ENCODE measurements at regions not wholly inside any gene's neighbourhood (a gene's known extent, or its start where the extent isn't known, plus 50 kb on each side); places are given as distances from the start of the nearest gene placed in this dataset.

DNA sequence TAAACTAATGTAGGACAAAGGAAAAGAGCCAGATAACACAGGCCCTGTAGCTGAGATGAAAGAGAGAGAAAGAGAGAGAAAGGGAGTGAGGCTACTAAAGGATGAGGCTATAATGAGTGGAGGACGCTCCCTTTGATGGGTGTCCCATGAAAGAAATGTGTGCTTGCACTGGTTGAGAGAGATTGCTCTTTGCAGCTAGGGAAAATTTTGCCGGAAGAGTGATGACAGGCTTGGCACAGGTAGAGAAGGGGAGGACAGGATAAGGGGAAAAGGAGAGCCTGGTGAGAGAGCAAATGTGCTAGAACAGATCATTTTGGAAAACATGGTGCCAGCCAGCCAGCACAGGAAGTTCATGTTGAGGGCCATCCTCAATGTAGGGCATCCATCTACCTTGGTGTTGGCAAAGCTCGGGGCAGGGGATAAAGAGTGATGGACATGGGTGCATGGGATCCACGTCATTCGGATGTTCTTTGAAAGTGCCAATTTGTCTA is 248.6 kb downstream of the BTG1 start:
- H3K4me3 ChIP-seq = no peak overlapping the region
- no peaks in the 10 kb centered on the region for H3K27me3 ChIP-seq
- TF ChIP-seq POLR2A (IDR thresholded peaks at IDR 0.05) (no peak), POLR2AphosphoS5 (IDR thresholded peaks at IDR 0.05) (no peak), EP300 (IDR thresholded peaks at IDR 0.05) (no peak)
- TF ChIP-seq, protein P1, sequence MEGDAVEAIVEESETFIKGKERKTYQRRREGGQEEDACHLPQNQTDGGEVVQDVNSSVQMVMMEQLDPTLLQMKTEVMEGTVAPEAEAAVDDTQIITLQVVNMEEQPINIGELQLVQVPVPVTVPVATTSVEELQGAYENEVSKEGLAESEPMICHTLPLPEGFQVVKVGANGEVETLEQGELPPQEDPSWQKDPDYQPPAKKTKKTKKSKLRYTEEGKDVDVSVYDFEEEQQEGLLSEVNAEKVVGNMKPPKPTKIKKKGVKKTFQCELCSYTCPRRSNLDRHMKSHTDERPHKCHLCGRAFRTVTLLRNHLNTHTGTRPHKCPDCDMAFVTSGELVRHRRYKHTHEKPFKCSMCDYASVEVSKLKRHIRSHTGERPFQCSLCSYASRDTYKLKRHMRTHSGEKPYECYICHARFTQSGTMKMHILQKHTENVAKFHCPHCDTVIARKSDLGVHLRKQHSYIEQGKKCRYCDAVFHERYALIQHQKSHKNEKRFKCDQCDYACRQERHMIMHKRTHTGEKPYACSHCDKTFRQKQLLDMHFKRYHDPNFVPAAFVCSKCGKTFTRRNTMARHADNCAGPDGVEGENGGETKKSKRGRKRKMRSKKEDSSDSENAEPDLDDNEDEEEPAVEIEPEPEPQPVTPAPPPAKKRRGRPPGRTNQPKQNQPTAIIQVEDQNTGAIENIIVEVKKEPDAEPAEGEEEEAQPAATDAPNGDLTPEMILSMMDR (IDR thresholded peaks at IDR 0.05) = no peak
- H3K36me3 ChIP-seq = no peaks in the 10 kb centered on the region
- no peak overlapping the region for H3K27ac ChIP-seq
- WGBS, 2 donors (ENCODE audit: low coverage in 1 of 2) = 67 to 100% methylated on average over 2 to 3 of the region's 5 CpGs
- peaks cover 0 to 12% (median 0%) of the 10 kb centered on the region in 3 donors for H3K4me1 ChIP-seq
- H3K9me3 ChIP-seq = no peaks in the 10 kb centered on the region
- ATAC-seq = no peak

DNA sequence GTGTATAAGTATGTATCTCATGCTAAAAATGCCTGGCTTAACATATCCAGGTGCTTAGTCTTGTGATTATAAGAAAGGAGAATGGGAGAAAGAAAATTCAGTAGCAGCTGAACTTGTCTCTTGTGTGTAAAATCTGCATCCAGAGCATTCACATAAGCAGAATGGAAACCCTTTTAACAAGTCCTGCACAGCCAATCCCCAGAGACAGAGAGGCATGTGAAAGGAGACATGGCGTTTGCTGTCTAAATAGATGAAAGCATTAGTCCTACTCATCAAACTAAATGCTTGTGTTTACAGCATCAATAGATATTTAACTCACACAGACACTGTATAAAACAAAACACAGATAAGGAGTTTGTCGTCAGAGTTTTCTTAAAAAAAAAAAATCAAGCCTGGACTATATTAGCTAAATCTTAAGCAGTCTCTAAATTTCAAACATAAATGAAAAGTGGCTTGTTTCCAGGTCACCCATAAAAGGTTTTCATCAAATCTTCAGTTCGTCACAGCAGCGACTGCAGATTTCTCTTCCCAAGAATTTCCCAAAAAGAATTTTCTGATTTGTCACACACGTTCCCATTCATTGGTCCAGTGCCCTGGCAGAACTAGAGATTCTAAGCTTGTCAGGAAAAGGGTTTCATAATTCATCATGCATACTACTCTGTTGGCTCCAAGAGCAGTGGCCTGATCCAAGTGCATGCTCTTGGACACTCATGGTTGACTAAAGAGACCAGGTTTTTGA is 249.2 kb downstream of the BTG1 start:
- WGBS, 2 donors (ENCODE audit: low coverage in 1 of 2) = 14 to 38% methylated on average over 4 to 5 of the region's 5 CpGs
- peaks cover 0 to 12% (median 0%) of the 10 kb centered on the region in 3 donors for H3K4me1 ChIP-seq
- H3K27me3 ChIP-seq = no peaks in the 10 kb centered on the region
- peak; percentile 70 for ATAC-seq
- no peak overlapping the region for H3K27ac ChIP-seq
- no peaks in the 10 kb centered on the region for H3K9me3 ChIP-seq
- no peaks in the 10 kb centered on the region for H3K36me3 ChIP-seq
- TF ChIP-seq POLR2AphosphoS5 (IDR thresholded peaks at IDR 0.05) = peak; percentile 80
- TF ChIP-seq, protein P1 (IDR thresholded peaks at IDR 0.05) = no peak
- no peak overlapping the region for H3K4me3 ChIP-seq

DNA sequence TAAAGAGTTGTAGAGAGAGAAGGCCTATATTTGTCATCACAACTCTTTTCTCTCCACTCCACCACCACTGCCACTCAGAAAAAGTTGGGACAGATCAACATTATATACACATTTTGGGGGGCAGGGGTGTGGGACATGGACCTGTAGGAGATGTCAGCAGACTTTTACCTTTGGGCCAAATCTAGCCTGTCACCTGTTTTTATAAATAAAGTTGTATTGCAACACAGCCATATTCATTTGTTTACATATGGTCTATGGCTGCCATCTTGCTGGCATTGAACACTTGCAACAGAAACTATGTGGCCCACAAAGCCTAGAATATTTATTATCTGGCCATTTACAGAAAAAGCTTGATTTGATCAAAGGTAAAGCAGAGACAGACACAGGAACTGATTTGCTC is 250.7 kb downstream of the BTG1 start:
- Histone ChIP-seq H3K27ac (no peak overlapping the region), H3K27me3 (no peaks in the 10 kb centered on the region), H3K36me3 (no peaks in the 10 kb centered on the region), H3K4me1 (peaks cover 0 to 12% (median 0%) of the 10 kb centered on the region in 3 donors), H3K4me3 (no peak overlapping the region), H3K9me3 (no peaks in the 10 kb centered on the region)
- no peak for ATAC-seq
- TF ChIP-seq POLR2AphosphoS5 (IDR thresholded peaks at IDR 0.05) = no peak
- TF ChIP-seq EP300 (IDR thresholded peaks at IDR 0.05) = no peak
- TF ChIP-seq, protein P1 (IDR thresholded peaks at IDR 0.05) = no peak
- TF ChIP-seq POLR2A (IDR thresholded peaks at IDR 0.05) = no peak

- no peak for TF ChIP-seq POLR2AphosphoS5 (IDR thresholded peaks at IDR 0.05)
- H3K9me3 ChIP-seq = no peaks in the 10 kb centered on the region
- H3K4me1 ChIP-seq = peaks cover 0 to 12% (median 0%) of the 10 kb centered on the region in 3 donors
- no peak for ATAC-seq
- no peaks in the 10 kb centered on the region for H3K36me3 ChIP-seq
- H3K27ac ChIP-seq = no peak overlapping the region
- 74 to 100% methylated on average over 2 to 3 of the region's 3 CpGs for WGBS, 2 donors (ENCODE audit: low coverage in 1 of 2)
- no peak overlapping the region for H3K4me3 ChIP-seq
- H3K27me3 ChIP-seq = no peaks in the 10 kb centered on the region
Observed at GRCh38 chr12:91893476-91893875, 252.2 kb downstream of the BTG1 start.

GRCh38 chr12:91892081-91892855 is 253.4 kb downstream of the BTG1 start:
- TF ChIP-seq POLR2AphosphoS5 (IDR thresholded peaks at IDR 0.05) = no peak
- no peak for TF ChIP-seq EP300 (IDR thresholded peaks at IDR 0.05)
- no peak for TF ChIP-seq POLR2A (IDR thresholded peaks at IDR 0.05)
- TF ChIP-seq, protein P1 (IDR thresholded peaks at IDR 0.05) = no peak
- ATAC-seq = no peak

More at GRCh38 chr12:91892081-91892855, 253.4 kb downstream of the BTG1 start:
- peaks cover 0 to 12% (median 0%) of the 10 kb centered on the region in 3 donors for H3K4me1 ChIP-seq
- 58 to 80% methylated on average over 4 of the region's 4 CpGs for WGBS, 2 donors (ENCODE audit: low coverage in 1 of 2)
- H3K27me3 ChIP-seq = no peaks in the 10 kb centered on the region
- H3K4me3 ChIP-seq = no peak overlapping the region
- no peaks in the 10 kb centered on the region for H3K36me3 ChIP-seq
- no peaks in the 10 kb centered on the region for H3K9me3 ChIP-seq
- H3K27ac ChIP-seq = no peak overlapping the region
